ENCODE measurements at regions not wholly inside any gene's neighbourhood (a gene's known extent, or its start where the extent isn't known, plus 50 kb on each side); places are given as distances from the start of the nearest gene placed in this dataset.

DNA sequence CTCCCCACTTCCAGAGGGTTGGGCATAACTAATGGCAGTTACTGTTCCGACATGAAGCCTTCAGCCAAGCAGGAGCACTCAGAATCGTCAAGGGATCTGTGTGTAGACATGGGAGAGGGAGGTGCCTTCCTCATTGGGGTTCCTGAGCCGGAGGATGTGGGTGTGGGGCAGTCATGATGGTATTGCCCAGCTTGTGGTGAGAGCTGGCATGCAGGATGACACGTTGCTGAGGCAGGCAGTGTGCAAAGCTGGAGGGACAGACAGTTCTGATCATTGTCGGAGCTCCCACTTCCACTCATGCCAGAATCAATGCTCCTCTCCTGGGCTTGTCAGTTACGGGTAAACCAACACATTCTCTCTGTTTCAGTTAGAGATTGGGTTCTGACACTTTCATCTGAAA, 83.9 kb upstream of the TSC22D1 start:
- Histone ChIP-seq H3K27me3 (ENCODE audit: insufficient read depth, low read length) (no peaks in the 10 kb centered on the region), H3K9me3 (ENCODE audit: control insufficient read depth in 1 of 2, insufficient read depth in 1 of 2, low read depth in 1 of 2, low read length in 2 of 2) (no peaks in the 10 kb centered on the region), H3K79me2 (ENCODE audit: insufficient read depth, low read length) (no peaks in the 10 kb centered on the region), H3K9me2 (ENCODE audit: insufficient read depth) (no peaks in the 10 kb centered on the region), H3K4me2 (ENCODE audit: low read length) (no peak overlapping the region), H3K4me3 (replicated peaks in 1 of 2; ENCODE audit: low read depth in 1 of 2, low read length in 2 of 2) (no peak overlapping the region), H3K9ac (ENCODE audit: low read length) (no peak overlapping the region), H4K20me1 (ENCODE audit: insufficient read depth) (no peaks in the 10 kb centered on the region), H3K27ac (ENCODE audit: low read depth, low read length) (no peak overlapping the region), H2AFZ (ENCODE audit: low read depth, low read length, poor library complexity, severe bottlenecking) (no peak overlapping the region), H3K4me1 (ENCODE audit: control insufficient read depth in 1 of 2, insufficient read depth in 2 of 2, low read length in 2 of 2) (peaks cover 0 to 4% of the 10 kb centered on the region in 2 experiments; a peak in 1 of 4 replicates), H3K36me3 (ENCODE audit: control insufficient read depth in 1 of 2, insufficient read depth in 2 of 2, low read length in 2 of 2) (no peaks in the 10 kb centered on the region)
- intact Hi-C loops (cut with micrococcal nuclease): no loop called here
- no TSS peak for BruUV-seq (replicated peaks)
- TF ChIP-seq ZNF274 (IDR thresholded peaks at IDR 0.05; ENCODE audit: low read depth, low read length): no peak
- TF ChIP-seq CEBPB (IDR thresholded peaks at IDR 0.05; ENCODE audit: low read depth): no peak
- no peak for TF ChIP-seq ELF1 (IDR thresholded peaks at IDR 0.05; ENCODE audit: borderline replicate concordance, low read depth)
- no peak for TF ChIP-seq SIN3A (IDR thresholded peaks at IDR 0.05; ENCODE audit: low read depth)
- no peak for TF ChIP-seq EGR1 (IDR thresholded peaks at IDR 0.05; ENCODE audit: low read depth)
- no peak for TF ChIP-seq RAD21 (IDR thresholded peaks at IDR 0.05; ENCODE audit: low read depth)
- TF ChIP-seq JUND (IDR thresholded peaks at IDR 0.05): no peak
- no peak for TF ChIP-seq SP1 (IDR thresholded peaks at IDR 0.05; ENCODE audit: low read depth)
- no peak for TF ChIP-seq EZH2 (IDR thresholded peaks at IDR 0.05)
- TF ChIP-seq POLR2AphosphoS5 (IDR thresholded peaks at IDR 0.05; ENCODE audit: low read depth, low read length): no peak
- TF ChIP-seq, protein P1, sequence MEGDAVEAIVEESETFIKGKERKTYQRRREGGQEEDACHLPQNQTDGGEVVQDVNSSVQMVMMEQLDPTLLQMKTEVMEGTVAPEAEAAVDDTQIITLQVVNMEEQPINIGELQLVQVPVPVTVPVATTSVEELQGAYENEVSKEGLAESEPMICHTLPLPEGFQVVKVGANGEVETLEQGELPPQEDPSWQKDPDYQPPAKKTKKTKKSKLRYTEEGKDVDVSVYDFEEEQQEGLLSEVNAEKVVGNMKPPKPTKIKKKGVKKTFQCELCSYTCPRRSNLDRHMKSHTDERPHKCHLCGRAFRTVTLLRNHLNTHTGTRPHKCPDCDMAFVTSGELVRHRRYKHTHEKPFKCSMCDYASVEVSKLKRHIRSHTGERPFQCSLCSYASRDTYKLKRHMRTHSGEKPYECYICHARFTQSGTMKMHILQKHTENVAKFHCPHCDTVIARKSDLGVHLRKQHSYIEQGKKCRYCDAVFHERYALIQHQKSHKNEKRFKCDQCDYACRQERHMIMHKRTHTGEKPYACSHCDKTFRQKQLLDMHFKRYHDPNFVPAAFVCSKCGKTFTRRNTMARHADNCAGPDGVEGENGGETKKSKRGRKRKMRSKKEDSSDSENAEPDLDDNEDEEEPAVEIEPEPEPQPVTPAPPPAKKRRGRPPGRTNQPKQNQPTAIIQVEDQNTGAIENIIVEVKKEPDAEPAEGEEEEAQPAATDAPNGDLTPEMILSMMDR (IDR thresholded peaks at IDR 0.05 in 2 of 3, conservative IDR thresholded peaks at IDR 0.05 in 1 of 3; ENCODE audit: borderline replicate concordance in 1 of 3, insufficient read depth in 1 of 3, low read depth in 2 of 3, low read length in 2 of 3): no peak
- TF ChIP-seq, protein P2, sequence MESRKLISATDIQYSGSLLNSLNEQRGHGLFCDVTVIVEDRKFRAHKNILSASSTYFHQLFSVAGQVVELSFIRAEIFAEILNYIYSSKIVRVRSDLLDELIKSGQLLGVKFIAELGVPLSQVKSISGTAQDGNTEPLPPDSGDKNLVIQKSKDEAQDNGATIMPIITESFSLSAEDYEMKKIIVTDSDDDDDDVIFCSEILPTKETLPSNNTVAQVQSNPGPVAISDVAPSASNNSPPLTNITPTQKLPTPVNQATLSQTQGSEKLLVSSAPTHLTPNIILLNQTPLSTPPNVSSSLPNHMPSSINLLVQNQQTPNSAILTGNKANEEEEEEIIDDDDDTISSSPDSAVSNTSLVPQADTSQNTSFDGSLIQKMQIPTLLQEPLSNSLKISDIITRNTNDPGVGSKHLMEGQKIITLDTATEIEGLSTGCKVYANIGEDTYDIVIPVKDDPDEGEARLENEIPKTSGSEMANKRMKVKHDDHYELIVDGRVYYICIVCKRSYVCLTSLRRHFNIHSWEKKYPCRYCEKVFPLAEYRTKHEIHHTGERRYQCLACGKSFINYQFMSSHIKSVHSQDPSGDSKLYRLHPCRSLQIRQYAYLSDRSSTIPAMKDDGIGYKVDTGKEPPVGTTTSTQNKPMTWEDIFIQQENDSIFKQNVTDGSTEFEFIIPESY (IDR thresholded peaks at IDR 0.05; ENCODE audit: extremely low read depth, insufficient replicate concordance, low read length): no peak
- TF ChIP-seq, protein P3, sequence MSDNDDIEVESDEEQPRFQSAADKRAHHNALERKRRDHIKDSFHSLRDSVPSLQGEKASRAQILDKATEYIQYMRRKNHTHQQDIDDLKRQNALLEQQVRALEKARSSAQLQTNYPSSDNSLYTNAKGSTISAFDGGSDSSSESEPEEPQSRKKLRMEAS (IDR thresholded peaks at IDR 0.05): no peak
- no peak for TF ChIP-seq FOSL1 (IDR thresholded peaks at IDR 0.05; ENCODE audit: low read depth)
- no peak for TF ChIP-seq YY1 (IDR thresholded peaks at IDR 0.05; ENCODE audit: extremely low read depth, insufficient replicate concordance, low read depth, low read length)
- POLR2A ChIA-PET: no interaction called here
- RAD21 ChIA-PET (ENCODE audit: low non-redundant PET in 1 of 2, low total read pairs in 2 of 2, uncharacterized antibody in 2 of 2, unreplicated experiment in 2 of 2): no interaction called here
- CTCF ChIA-PET: no interaction called here
- ATAC-seq (no peak), DNase-seq (ENCODE audit: low read depth, low spot score) (no peak)

Measured in HCT116 (cell line).